Aorta (tissue), 5 donors: ENCODE measurements at regions not wholly inside any gene's neighbourhood (a gene's known extent, or its start where the extent isn't known, plus 50 kb on each side); places are given as distances from the start of the nearest gene placed in this dataset.

ENCODE experiments used
- ATAC-seq: fragments of 200-7000 bp; cut with Tn5 transposase; one replicate; pipeline ENCODE4 v1.9.1; 2022; ENCODE audit warnings: moderate library complexity; ENCODE audit not compliant: low FRiP score
- DNase-seq, 2 donors: peaks; one replicate each; pipeline ENCODE4 v3.0.0-alpha.2; 2020
- H3K27ac ChIP-seq, 2 donors: one replicate each; pipeline ENCODE4 v1.5.1; 2013; ENCODE audit warnings: low read length in 2 of 2, mild to moderate bottlenecking in 2 of 2, moderate library complexity in 2 of 2, control low read depth in 1 of 2, inconsistent platforms in 1 of 2, low read depth in 1 of 2
- H3K27me3 ChIP-seq, 2 donors: one replicate each; pipeline ENCODE4 v1.6.1; 2013; ENCODE audit warnings: control low read depth in 1 of 2, low read length in 1 of 2, mild to moderate bottlenecking in 1 of 2, moderate library complexity in 1 of 2; ENCODE audit not compliant: insufficient read depth in 2 of 2, control insufficient read depth in 1 of 2
- H3K36me3 ChIP-seq, 2 donors: one replicate each; pipeline ENCODE4 v1.6.1; 2013; ENCODE audit warnings: control low read depth in 1 of 2, low read length in 1 of 2, mild to moderate bottlenecking in 1 of 2; ENCODE audit not compliant: insufficient read depth in 2 of 2, control insufficient read depth in 1 of 2
- H3K4me1 ChIP-seq, 2 donors: one replicate each; pipeline ENCODE4 v1.6.1; 2013; ENCODE audit warnings: low read length in 2 of 2, control low read depth in 1 of 2, mild to moderate bottlenecking in 1 of 2, moderate library complexity in 1 of 2; ENCODE audit not compliant: insufficient read depth in 2 of 2, control insufficient read depth in 1 of 2
- H3K4me3 ChIP-seq, 2 donors: one replicate each; pipeline ENCODE4 v1.5.1; 2013; ENCODE audit warnings: low read length in 2 of 2, control low read depth in 1 of 2, mild to moderate bottlenecking in 1 of 2
- H3K9me3 ChIP-seq: one replicate; pipeline ENCODE4 v1.6.1; 2013; ENCODE audit warnings: mild to moderate bottlenecking, low read length; ENCODE audit not compliant: control insufficient read depth
- WGBS, 2 donors: extraction: QIAGEN DNeasy Blood & Tissue Kit; methylation state at CpG; one replicate each; pipeline ENCODE4 v1.1.7; 2013; 5-methylcytosine and 5-hydroxymethylcytosine counted together
- intact Hi-C, 2 donors: fragments of 100-400 bp; cut with DNase I; formaldehyde crosslinking; loops; one replicate each; pipeline versions ENCODE4 v1.14.2 to v1.15.0; 2022
- donor health status: healthy with polysubstance abuse.
- donor health status: Bipolar disorder and iron deficiency.
- donor health status: DM: no; HTN: no; CAD: no.
- donor health status: DM: no; HTN: no; CAD: no.
- donor health status: DM: yes; HTN: yes; CAD: no.

DNA sequence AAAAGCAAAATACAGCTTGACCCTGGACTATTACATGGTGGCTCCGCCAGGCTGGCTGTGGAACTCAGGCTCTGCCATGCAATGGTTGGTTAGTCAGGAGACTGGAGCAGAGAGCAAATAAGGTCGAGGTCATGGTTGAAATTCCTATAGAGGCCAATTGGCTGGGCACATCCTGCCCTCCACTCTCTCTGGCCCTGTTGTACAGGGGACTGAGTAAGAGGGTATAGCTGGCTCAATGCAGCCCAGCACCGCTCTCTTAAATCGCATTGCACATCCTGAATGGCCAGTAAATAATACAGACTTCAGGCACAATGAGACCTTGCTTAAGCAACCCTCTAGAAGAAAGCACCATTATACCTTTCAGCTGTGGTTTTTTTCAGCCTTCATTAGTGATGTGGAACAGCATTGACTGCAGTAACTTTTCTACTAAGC, 59.3 kb upstream of the PPP2R5A start:
- no peak overlapping the region for H3K4me3 ChIP-seq
- no peaks in the 10 kb centered on the region for H3K36me3 ChIP-seq
- no peak overlapping the region for H3K27ac ChIP-seq
- no peaks in the 10 kb centered on the region for H3K4me1 ChIP-seq
- H3K9me3 ChIP-seq = no peaks in the 10 kb centered on the region
- ATAC-seq = no peak
- intact Hi-C loops = no loop called here
- no peak for DNase-seq
- H3K27me3 ChIP-seq = no peaks in the 10 kb centered on the region
- 87 to 90% methylated on average over 4 of the region's 4 CpGs for WGBS, 2 donors

DNA sequence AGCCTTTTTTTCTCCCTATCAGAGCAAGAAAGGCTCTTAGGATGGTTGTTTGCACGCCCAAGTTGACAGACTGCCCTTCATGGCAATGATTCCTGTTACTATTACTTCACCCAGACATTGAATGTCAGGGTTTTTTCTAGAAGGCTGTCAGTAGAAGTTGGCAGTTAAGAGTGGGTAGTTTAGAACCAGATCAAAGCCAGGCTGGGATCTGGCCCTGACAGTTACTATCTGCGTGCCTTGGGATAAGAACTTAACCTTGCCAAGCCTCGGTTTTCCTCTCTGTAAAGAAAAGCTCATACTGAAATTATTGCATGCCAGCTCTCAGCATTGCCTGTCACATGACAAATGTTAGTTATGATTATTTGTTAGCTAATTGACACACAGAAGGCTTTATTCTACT, 58.7 kb upstream of the PPP2R5A start:
- H3K4me1 ChIP-seq = no peaks in the 10 kb centered on the region
- WGBS, 2 donors = 90 to 91% methylated on average over 3 of the region's 3 CpGs
- H3K27ac ChIP-seq = no peak overlapping the region
- no peaks in the 10 kb centered on the region for H3K36me3 ChIP-seq
- ATAC-seq = no peak
- H3K4me3 ChIP-seq = no peak overlapping the region
- H3K9me3 ChIP-seq = no peaks in the 10 kb centered on the region
- no peak for DNase-seq
- no peaks in the 10 kb centered on the region for H3K27me3 ChIP-seq
- intact Hi-C loops = no loop called here

DNA sequence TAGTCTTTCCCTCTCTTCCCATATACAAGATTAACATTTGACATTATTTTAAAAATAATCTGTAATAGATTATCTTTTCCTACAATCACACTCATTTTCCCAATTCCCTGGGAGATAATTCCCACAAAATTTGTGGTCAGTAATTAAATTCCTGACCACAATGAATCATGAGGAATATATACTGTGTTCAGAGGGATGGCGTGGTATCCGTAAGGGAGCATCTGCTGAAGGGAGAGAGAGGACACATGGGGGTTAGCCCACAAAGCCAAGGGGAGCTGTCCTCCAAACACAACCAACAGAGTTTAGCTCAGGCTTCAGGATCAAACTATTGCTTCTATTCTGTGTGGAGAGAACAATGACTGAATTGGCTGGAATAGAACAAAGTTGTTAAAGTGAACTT, 57.1 kb upstream of the PPP2R5A start:
- intact Hi-C loops = no loop called here
- 95 to 100% methylated on average over 2 of the region's 2 CpGs for WGBS, 2 donors
- H3K4me3 ChIP-seq = no peak overlapping the region
- H3K27me3 ChIP-seq = no peaks in the 10 kb centered on the region
- ATAC-seq (no peak), DNase-seq (no peak)
- no peaks in the 10 kb centered on the region for H3K36me3 ChIP-seq
- H3K9me3 ChIP-seq = no peaks in the 10 kb centered on the region
- no peaks in the 10 kb centered on the region for H3K4me1 ChIP-seq
- H3K27ac ChIP-seq = no peak overlapping the region

DNA sequence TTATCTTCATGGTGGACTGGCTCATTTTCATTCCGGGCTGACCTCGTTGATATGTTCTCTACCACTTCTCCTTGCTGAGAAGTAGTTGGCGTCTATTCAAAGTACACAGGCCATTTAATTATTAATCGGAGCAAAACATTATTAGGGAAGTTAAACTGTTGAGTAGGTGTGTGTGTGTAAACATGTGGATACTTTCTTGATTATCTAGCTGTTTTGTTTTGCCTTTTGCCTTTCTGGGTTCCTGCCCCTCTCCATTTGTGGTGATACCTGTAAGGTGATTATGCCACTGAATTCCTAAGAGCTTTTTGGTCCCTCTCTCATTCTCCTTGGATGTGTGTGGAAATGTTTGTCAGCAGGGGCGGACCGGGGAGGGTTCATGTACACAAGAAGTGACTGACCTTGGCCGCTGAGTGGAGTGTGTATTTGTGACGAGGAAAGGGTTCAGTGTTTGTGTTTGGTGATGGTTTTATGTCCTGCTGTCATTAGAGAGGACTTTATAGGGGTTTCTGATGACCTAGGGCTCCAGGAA, 56.6 kb upstream of the PPP2R5A start:
- 85 to 90% methylated on average over 8 of the region's 8 CpGs for WGBS, 2 donors
- no peak overlapping the region for H3K4me3 ChIP-seq
- no peak for ATAC-seq

DNA sequence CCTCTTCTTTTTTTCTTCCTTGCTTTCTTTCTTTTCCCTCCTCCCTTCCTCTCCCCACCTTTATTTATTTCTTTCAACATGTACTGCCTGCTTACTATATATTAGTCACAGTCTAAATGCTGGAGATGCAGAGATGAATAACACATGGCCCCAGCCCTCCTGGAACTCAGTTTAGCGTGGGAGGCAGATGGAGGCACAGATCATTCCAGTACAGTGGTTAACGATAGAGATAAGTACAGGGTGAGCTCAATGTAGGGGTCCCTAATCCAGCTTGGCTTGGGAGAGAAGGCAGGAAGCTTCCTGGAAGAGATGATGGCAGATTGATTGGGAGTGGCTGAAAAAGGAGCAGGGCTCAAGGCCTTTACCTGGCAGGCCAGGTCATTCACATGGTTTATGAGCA, 55.6 kb upstream of the PPP2R5A start:
- no peak for ATAC-seq
- Histone ChIP-seq H3K4me1 (peaks cover 0 to 3% of the 10 kb centered on the region in 2 donors), H3K27ac (no peak overlapping the region), H3K36me3 (no peaks in the 10 kb centered on the region), H3K4me3 (no peak overlapping the region), H3K27me3 (no peaks in the 10 kb centered on the region), H3K9me3 (no peaks in the 10 kb centered on the region)
- intact Hi-C loops = loop anchor here in 1 of 2 donors (5.0 kb wide), 1 partner anchor 58 kb away; the partner anchor contains the start of gene PPP2R5A
- no peak for DNase-seq
- WGBS, 2 donors = 75 to 78% methylated on average over 2 of the region's 2 CpGs

More for the DNA sequence above, 56.6 kb upstream of the PPP2R5A start:
- no peak overlapping the region for H3K27ac ChIP-seq
- intact Hi-C loops = no loop called here
- no peaks in the 10 kb centered on the region for H3K4me1 ChIP-seq
- H3K9me3 ChIP-seq = no peaks in the 10 kb centered on the region
- no peak for DNase-seq
- no peaks in the 10 kb centered on the region for H3K36me3 ChIP-seq
- H3K27me3 ChIP-seq = no peaks in the 10 kb centered on the region

DNA sequence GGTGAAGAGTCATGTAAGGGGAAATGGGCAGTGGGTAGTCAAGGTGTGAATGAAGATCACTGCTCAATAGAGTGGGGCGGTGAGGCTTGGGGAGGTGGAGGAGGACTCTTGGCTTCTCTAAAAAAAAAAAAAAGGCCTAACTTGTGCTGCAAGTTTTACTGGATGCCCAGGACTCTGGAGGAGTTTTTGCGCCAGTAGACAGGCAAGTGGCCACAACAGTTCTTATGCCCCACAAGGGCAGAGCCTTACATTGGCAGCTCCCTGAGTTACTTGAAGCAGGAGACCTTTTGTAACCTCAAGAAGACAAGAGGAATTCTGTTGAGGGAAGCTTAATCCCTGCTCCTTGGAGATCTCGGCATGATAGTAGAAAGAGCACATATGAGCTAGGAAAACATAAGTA, 54.9 kb upstream of the PPP2R5A start:
- intact Hi-C loops = loop anchor here in 1 of 2 donors (5.0 kb wide), 1 partner anchor 57 kb away; the partner anchor contains the start of gene PPP2R5A
- WGBS, 2 donors = 94 to 97% methylated on average over 3 of the region's 3 CpGs
- Histone ChIP-seq H3K4me1 (peaks cover 0 to 3% of the 10 kb centered on the region in 2 donors), H3K9me3 (no peaks in the 10 kb centered on the region), H3K27ac (no peak overlapping the region), H3K36me3 (no peaks in the 10 kb centered on the region), H3K4me3 (no peak overlapping the region), H3K27me3 (no peaks in the 10 kb centered on the region)
- no peak for DNase-seq
- no peak for ATAC-seq

DNA sequence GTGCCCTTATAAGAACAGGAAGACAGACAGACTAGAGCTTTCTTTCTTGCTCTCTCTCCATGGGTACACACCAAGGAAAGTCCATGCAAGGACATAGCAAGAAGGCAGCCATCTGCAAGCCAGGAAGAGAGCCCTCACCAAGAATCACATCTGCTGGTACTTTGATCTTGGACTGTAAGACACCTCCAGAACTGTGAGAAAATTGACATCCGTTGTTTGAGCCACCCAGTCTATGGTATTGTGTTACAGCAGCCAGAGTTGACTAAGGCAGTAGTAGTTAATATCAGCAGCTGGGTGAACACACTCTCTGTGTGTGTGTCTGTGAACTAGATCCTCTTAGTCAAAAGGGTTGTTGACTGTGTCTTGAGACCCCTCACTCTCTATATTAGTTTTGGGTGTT, 53.8 kb upstream of the PPP2R5A start:
- intact Hi-C loops = loop anchor here in 1 of 2 donors (5.0 kb wide), 1 partner anchor 56 kb away; the partner anchor contains the start of gene PPP2R5A
- DNase-seq (no peak), ATAC-seq (no peak)
- Histone ChIP-seq H3K4me3 (no peak overlapping the region), H3K27me3 (no peaks in the 10 kb centered on the region), H3K4me1 (peaks cover 0 to 3% of the 10 kb centered on the region in 2 donors), H3K36me3 (no peaks in the 10 kb centered on the region), H3K27ac (no peak overlapping the region), H3K9me3 (no peaks in the 10 kb centered on the region)
- 92 to 93% methylated on average over 1 of the region's 1 CpG for WGBS, 2 donors

DNA sequence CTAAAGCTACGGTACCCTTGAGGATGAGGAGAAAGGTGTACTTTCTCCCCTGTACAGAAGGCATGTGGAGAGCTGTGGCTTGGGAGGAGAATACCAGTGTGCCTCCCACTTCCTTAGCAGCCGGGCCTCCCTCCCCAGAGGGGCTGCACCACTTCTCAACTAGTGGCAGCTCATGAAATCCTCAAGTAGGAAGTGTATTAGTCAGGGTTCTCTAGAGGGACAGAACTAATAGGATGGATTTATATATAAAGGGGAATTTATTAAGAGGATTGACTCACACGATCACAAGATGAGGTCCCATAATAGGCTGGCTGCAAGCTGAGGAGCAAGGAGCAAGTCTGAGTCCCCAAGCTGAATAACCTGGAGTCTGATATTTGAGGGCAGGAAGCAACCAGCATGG, 53.1 kb upstream of the PPP2R5A start:
- ATAC-seq (no peak), DNase-seq (no peak)
- Histone ChIP-seq H3K4me3 (no peak overlapping the region), H3K9me3 (no peaks in the 10 kb centered on the region), H3K27ac (no peak overlapping the region), H3K4me1 (peaks cover 0 to 3% of the 10 kb centered on the region in 2 donors), H3K27me3 (no peaks in the 10 kb centered on the region), H3K36me3 (no peaks in the 10 kb centered on the region)
- intact Hi-C loops = loop anchor here in 1 of 2 donors (5.0 kb wide), 1 partner anchor 55 kb away; the partner anchor contains the start of gene PPP2R5A
- 85% methylated on average over 3 of the region's 3 CpGs for WGBS, 2 donors

DNA sequence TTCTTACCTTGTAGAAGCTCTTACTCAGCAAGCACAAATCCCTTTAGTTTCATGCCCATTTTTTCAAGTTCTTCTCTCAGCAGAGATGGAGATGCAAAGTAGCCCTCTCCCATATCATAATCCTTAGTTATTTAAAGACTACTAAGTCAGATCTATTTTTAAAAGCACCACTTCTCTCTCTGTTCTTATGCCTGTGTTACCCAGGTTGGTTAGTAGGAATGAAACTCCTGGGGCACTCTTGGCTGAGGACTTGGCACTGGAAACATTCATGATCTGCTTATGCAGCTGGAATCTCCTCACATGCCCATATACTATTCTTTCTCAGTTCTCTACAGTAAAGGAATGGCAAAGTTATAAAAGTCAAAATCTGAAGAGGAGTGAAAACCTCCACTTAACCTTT, 51.9 kb upstream of the PPP2R5A start:
- Histone ChIP-seq H3K36me3 (no peaks in the 10 kb centered on the region), H3K4me3 (no peak overlapping the region), H3K9me3 (no peaks in the 10 kb centered on the region), H3K4me1 (peaks cover 0 to 3% of the 10 kb centered on the region in 2 donors), H3K27me3 (no peaks in the 10 kb centered on the region), H3K27ac (no peak overlapping the region)
- no peak for DNase-seq
- intact Hi-C loops = loop anchor here in 1 of 2 donors (5.0 kb wide), 1 partner anchor 54 kb away; the partner anchor contains the start of gene PPP2R5A
- no peak for ATAC-seq
